ENCODE measurements at regions not wholly inside any gene's neighbourhood (a gene's known extent, or its start where the extent isn't known, plus 50 kb on each side); places are given as distances from the start of the nearest gene placed in this dataset.

DNA sequence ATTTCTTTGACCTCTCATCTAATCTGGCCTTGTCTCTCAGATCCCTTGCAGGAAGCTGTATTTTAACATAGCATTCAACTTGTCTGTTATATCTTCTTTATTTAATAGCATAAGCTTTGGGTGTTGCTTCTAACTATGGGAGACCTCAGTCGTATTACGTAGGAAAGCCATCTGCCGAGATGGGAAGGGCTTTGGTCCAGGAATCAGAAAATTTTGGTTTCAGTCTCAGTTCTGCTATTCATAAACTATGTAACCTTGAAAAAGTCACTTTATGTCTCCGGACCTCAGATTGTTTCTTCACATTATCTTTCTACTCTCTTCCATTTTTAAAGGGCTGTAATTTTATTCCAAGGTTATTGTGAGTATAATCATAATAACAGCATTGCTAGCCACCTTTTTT, 297.7 kb downstream of the SATB2 start:
- POLR2A ChIA-PET: no interaction called here
- DNase-seq (ENCODE audit: low read depth, low spot score): no peak
- H3K9me3 ChIP-seq (ENCODE audit: control insufficient read depth, insufficient read depth, low read length): no peaks in the 10 kb centered on the region
- CTCF ChIA-PET: no interaction called here
- no peak overlapping the region for H3K4me3 ChIP-seq (ENCODE audit: low read depth, low read length)
- TF ChIP-seq, protein P1, sequence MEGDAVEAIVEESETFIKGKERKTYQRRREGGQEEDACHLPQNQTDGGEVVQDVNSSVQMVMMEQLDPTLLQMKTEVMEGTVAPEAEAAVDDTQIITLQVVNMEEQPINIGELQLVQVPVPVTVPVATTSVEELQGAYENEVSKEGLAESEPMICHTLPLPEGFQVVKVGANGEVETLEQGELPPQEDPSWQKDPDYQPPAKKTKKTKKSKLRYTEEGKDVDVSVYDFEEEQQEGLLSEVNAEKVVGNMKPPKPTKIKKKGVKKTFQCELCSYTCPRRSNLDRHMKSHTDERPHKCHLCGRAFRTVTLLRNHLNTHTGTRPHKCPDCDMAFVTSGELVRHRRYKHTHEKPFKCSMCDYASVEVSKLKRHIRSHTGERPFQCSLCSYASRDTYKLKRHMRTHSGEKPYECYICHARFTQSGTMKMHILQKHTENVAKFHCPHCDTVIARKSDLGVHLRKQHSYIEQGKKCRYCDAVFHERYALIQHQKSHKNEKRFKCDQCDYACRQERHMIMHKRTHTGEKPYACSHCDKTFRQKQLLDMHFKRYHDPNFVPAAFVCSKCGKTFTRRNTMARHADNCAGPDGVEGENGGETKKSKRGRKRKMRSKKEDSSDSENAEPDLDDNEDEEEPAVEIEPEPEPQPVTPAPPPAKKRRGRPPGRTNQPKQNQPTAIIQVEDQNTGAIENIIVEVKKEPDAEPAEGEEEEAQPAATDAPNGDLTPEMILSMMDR (IDR thresholded peaks at IDR 0.05; ENCODE audit: low read depth, low read length): no peak
- no peaks in the 10 kb centered on the region for H3K27me3 ChIP-seq (ENCODE audit: control insufficient read depth, insufficient read depth, low read length)
- H3K27ac ChIP-seq (ENCODE audit: low read depth, low read length): no peak overlapping the region

DNA sequence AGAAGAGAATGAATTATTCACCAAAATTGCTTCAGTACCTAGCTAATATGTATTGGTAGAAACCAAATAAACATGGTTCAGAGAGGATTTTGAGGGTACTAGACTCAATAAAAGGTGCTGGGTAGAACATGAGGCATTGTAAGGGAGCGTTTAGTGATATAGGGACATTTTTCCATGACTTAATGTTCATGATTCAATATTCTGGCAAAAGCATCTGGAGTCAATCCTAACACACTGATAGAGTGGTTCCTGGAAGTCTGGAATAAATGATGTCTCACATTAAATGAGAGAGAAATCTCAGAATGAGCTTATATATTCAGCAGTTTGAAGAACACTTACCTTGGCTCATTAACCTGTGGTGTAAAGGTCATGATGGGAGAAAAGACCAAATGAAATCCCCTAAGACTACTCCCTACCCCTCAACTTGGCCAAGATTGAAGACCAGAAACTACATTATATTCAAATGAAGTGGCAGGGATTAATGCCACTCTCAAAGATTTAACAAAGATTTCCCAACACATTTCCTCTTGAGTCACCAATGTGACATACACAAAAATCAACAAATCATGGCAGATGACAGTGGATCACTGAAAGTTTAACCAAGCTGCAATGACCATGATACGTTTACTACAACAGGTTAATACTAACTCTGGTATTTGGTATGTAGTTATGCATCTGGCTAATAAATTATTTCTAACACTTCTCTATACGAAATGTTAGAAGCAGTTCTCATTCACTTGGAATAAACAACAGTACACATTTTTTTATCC, 309.5 kb downstream of the SATB2 start:
- ChIA-PET CTCF (no interaction called here), POLR2A (no interaction called here)
- TF ChIP-seq, protein P1 (IDR thresholded peaks at IDR 0.05; ENCODE audit: low read depth, low read length): no peak
- Histone ChIP-seq H3K27ac (ENCODE audit: low read depth, low read length) (no peak overlapping the region), H3K4me3 (ENCODE audit: low read depth, low read length) (no peak overlapping the region), H3K27me3 (ENCODE audit: control insufficient read depth, insufficient read depth, low read length) (no peaks in the 10 kb centered on the region), H3K9me3 (ENCODE audit: control insufficient read depth, insufficient read depth, low read length) (no peaks in the 10 kb centered on the region)
- DNase-seq (ENCODE audit: low read depth, low spot score): no peak

DNA sequence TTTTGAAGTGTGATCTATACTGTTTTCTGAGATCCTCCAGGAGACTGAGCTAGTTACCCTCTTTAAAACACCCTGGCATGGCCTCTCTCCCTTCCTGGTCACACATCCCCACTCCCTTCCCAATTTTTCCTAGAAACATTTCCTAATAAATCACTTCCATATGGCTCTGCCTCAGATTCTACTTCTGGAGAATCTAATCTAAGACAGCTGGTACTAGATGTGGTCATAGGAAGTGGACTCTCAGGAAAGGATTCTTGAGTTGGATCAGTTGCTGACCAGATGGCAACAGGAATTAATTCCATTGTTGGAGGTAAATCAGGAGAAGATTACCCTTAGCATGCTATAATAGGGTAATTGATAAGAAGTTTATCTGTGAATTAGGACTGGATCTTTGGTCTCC, 310.5 kb downstream of the SATB2 start:
- no peaks in the 10 kb centered on the region for H3K9me3 ChIP-seq (ENCODE audit: control insufficient read depth, insufficient read depth, low read length)
- no peak overlapping the region for H3K4me3 ChIP-seq (ENCODE audit: low read depth, low read length)
- DNase-seq (ENCODE audit: low read depth, low spot score): no peak
- ChIA-PET CTCF (no interaction called here), POLR2A (no interaction called here)
- TF ChIP-seq, protein P1 (IDR thresholded peaks at IDR 0.05; ENCODE audit: low read depth, low read length): no peak
- H3K27ac ChIP-seq (ENCODE audit: low read depth, low read length): no peak overlapping the region
- no peaks in the 10 kb centered on the region for H3K27me3 ChIP-seq (ENCODE audit: control insufficient read depth, insufficient read depth, low read length)

DNA sequence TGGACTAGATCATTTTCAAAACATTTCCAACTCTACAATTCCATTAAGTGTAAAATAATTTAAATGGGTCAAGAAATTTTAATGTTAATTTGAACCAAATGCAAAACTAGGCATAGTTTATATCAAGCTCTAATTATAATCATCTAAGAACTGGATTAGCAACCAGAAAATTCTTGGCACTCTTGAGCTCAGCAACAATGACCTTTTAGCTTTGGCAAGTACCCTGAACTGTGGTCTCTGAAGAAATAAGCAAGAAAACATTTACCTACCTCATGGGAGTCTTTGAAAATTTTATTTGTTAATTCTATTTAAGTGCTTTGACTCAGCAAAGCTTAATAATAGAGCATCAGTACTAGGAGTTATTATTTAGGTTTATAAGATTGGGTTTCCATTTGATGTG, 313.2 kb downstream of the SATB2 start:
- no peak overlapping the region for H3K27ac ChIP-seq (ENCODE audit: low read depth, low read length)
- TF ChIP-seq, protein P1 (IDR thresholded peaks at IDR 0.05; ENCODE audit: low read depth, low read length): no peak
- H3K27me3 ChIP-seq (ENCODE audit: control insufficient read depth, insufficient read depth, low read length): no peaks in the 10 kb centered on the region
- no peak for DNase-seq (ENCODE audit: low read depth, low spot score)
- POLR2A ChIA-PET: no interaction called here
- no peak overlapping the region for H3K4me3 ChIP-seq (ENCODE audit: low read depth, low read length)
- CTCF ChIA-PET: no interaction called here
- H3K9me3 ChIP-seq (ENCODE audit: control insufficient read depth, insufficient read depth, low read length): peaks cover 5% of the 10 kb centered on the region; the same call in 1 of the 2 replicates

DNA sequence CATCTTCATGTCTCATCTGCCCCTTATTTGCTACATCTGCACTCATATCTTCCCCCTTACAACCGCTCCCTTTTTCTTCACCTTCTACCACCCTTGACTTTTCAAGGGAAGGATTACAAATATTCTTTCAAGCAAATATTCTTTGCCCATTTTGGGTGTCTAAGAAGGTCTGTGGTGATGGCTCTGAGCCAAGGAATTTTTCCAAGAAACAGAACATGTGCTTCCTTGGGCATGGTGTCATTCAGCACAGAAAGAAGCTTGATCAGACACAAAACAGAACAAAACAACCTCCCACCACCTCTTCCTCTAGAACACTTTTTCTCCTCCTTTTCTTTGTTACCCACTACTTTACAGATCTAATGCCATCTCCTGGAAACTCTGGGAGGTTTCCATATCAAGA, 313.7 kb downstream of the SATB2 start:
- Histone ChIP-seq H3K4me3 (ENCODE audit: low read depth, low read length) (no peak overlapping the region), H3K27ac (ENCODE audit: low read depth, low read length) (no peak overlapping the region), H3K9me3 (ENCODE audit: control insufficient read depth, insufficient read depth, low read length) (peaks cover 5% of the 10 kb centered on the region; the same call in 1 of the 2 replicates), H3K27me3 (ENCODE audit: control insufficient read depth, insufficient read depth, low read length) (no peaks in the 10 kb centered on the region)
- POLR2A ChIA-PET: no interaction called here
- CTCF ChIA-PET: no interaction called here
- TF ChIP-seq, protein P1 (IDR thresholded peaks at IDR 0.05; ENCODE audit: low read depth, low read length): no peak
- no peak for DNase-seq (ENCODE audit: low read depth, low spot score)

All from AG04450 (cell line).